ENCODE measurements at regions not wholly inside any gene's neighbourhood (a gene's known extent, or its start where the extent isn't known, plus 50 kb on each side); places are given as distances from the start of the nearest gene placed in this dataset.

- no peak overlapping the region for H3K4me2 ChIP-seq (ENCODE audit: low read length)
- H2AFZ ChIP-seq (ENCODE audit: low read length): no peak overlapping the region
- H3K9ac ChIP-seq (ENCODE audit: low read length): no peak overlapping the region
- no peaks in the 10 kb centered on the region for H3K9me2 ChIP-seq (ENCODE audit: low read depth, low read length)
- no peak overlapping the region for H3K4me3 ChIP-seq (ENCODE audit: low read depth, low read length, poor library complexity, severe bottlenecking)
- H3K36me3 ChIP-seq (ENCODE audit: insufficient read depth, low read length): no peaks in the 10 kb centered on the region
- no peaks in the 10 kb centered on the region for H3K27me3 ChIP-seq (ENCODE audit: insufficient read depth, low read length)
- H3K27ac ChIP-seq (ENCODE audit: low read depth, low read length, poor library complexity, severe bottlenecking): no peak overlapping the region
- no peaks in the 10 kb centered on the region for H3K4me1 ChIP-seq (ENCODE audit: insufficient read depth, low read length, severe bottlenecking)
- H3K9me3 ChIP-seq (ENCODE audit: low read length): no peaks in the 10 kb centered on the region
- H4K20me1 ChIP-seq (ENCODE audit: insufficient read depth, low read length): no peaks in the 10 kb centered on the region
- TF ChIP-seq CTCF (IDR thresholded peaks at IDR 0.05; ENCODE audit: low read length) (no peak), EZH2 (IDR thresholded peaks at IDR 0.05; ENCODE audit: borderline replicate concordance, low read length) (no peak)
- no peaks in the 10 kb centered on the region for H3K79me2 ChIP-seq (ENCODE audit: insufficient read depth, low read length)
- no peaks in the 10 kb centered on the region for H3F3A ChIP-seq (ENCODE audit: insufficient read depth, low read length)
Measured at GRCh38 chr3:164235289-164236028, 842.8 kb downstream of the SI start.

DNA sequence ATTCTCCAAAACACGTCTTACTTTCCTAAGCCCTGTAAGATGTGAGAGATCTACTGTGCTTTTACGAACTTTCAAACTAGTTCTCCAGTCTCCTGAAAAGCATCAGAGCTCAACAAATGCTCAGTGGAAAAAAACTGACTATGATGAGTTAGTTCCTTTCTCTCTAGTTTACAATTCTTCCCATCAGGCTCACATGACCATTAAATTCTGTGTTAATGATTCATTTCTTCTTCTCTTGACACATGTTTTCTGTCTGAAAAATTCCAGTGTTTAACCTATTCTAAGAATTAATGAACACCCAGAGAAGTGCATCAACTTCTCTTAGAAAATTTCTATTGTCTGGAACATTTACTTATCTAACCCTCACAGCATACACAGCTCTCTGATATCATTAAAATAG, 844.3 kb downstream of the SI start:
- no peak overlapping the region for H2AFZ ChIP-seq (ENCODE audit: low read length)
- no peaks in the 10 kb centered on the region for H4K20me1 ChIP-seq (ENCODE audit: insufficient read depth, low read length)
- no peaks in the 10 kb centered on the region for H3K4me1 ChIP-seq (ENCODE audit: insufficient read depth, low read length, severe bottlenecking)
- no peak overlapping the region for H3K4me2 ChIP-seq (ENCODE audit: low read length)
- H3K9me3 ChIP-seq (ENCODE audit: low read length): no peaks in the 10 kb centered on the region
- H3K79me2 ChIP-seq (ENCODE audit: insufficient read depth, low read length): no peaks in the 10 kb centered on the region
- H3K27ac ChIP-seq (ENCODE audit: low read depth, low read length, poor library complexity, severe bottlenecking): no peak overlapping the region
- no peaks in the 10 kb centered on the region for H3F3A ChIP-seq (ENCODE audit: insufficient read depth, low read length)
- no peaks in the 10 kb centered on the region for H3K27me3 ChIP-seq (ENCODE audit: insufficient read depth, low read length)
- H3K36me3 ChIP-seq (ENCODE audit: insufficient read depth, low read length): no peaks in the 10 kb centered on the region
- H3K9ac ChIP-seq (ENCODE audit: low read length): no peak overlapping the region
- TF ChIP-seq CTCF (IDR thresholded peaks at IDR 0.05; ENCODE audit: low read length): no peak
- TF ChIP-seq EZH2 (IDR thresholded peaks at IDR 0.05; ENCODE audit: borderline replicate concordance, low read length): no peak
- no peaks in the 10 kb centered on the region for H3K9me2 ChIP-seq (ENCODE audit: low read depth, low read length)
- no peak overlapping the region for H3K4me3 ChIP-seq (ENCODE audit: low read depth, low read length, poor library complexity, severe bottlenecking)

GRCh38 chr3:164231718-164232117, 846.6 kb downstream of the SI start:
- no peaks in the 10 kb centered on the region for H3K4me1 ChIP-seq (ENCODE audit: insufficient read depth, low read length, severe bottlenecking)
- no peaks in the 10 kb centered on the region for H3F3A ChIP-seq (ENCODE audit: insufficient read depth, low read length)
- H4K20me1 ChIP-seq (ENCODE audit: insufficient read depth, low read length): no peaks in the 10 kb centered on the region
- no peak overlapping the region for H3K9ac ChIP-seq (ENCODE audit: low read length)
- no peaks in the 10 kb centered on the region for H3K9me2 ChIP-seq (ENCODE audit: low read depth, low read length)
- H3K9me3 ChIP-seq (ENCODE audit: low read length): no peaks in the 10 kb centered on the region
- no peaks in the 10 kb centered on the region for H3K79me2 ChIP-seq (ENCODE audit: insufficient read depth, low read length)
- no peak for TF ChIP-seq CTCF (IDR thresholded peaks at IDR 0.05; ENCODE audit: low read length)
- TF ChIP-seq EZH2 (IDR thresholded peaks at IDR 0.05; ENCODE audit: borderline replicate concordance, low read length): no peak
- no peak overlapping the region for H3K4me2 ChIP-seq (ENCODE audit: low read length)
- H3K27ac ChIP-seq (ENCODE audit: low read depth, low read length, poor library complexity, severe bottlenecking): no peak overlapping the region
- H2AFZ ChIP-seq (ENCODE audit: low read length): no peak overlapping the region
- H3K4me3 ChIP-seq (ENCODE audit: low read depth, low read length, poor library complexity, severe bottlenecking): no peak overlapping the region
- no peaks in the 10 kb centered on the region for H3K27me3 ChIP-seq (ENCODE audit: insufficient read depth, low read length)
- no peaks in the 10 kb centered on the region for H3K36me3 ChIP-seq (ENCODE audit: insufficient read depth, low read length)
